Mesendoderm (in vitro differentiated cells): ENCODE measurements at regions not wholly inside any gene's neighbourhood (a gene's known extent, or its start where the extent isn't known, plus 50 kb on each side); places are given as distances from the start of the nearest gene placed in this dataset.
A peak's percentile ranks its signal among the peaks of the same experiment; 100 is the strongest.
"Not testable (repeated sequence)": the region's sequence is repeated elsewhere in the genome, so short reads cannot be mapped to it uniquely, and the experiment has no call there.

Experiments used
- DNase-seq: peaks from one replicate; pipeline ENCODE4 v3.0.0; 2013
- H2AK5ac ChIP-seq: 2 replicates; pipeline ENCODE4 v1.6.1; 2013; ENCODE audit warnings: low read length, inconsistent platforms
- H2BK120ac ChIP-seq: 2 replicates; pipeline ENCODE4 v1.6.1; 2013; ENCODE audit warnings: low read depth, mild to moderate bottlenecking, low read length, moderate library complexity, mixed read lengths
- H2BK15ac ChIP-seq: replicated peaks from 2 replicates; pipeline ENCODE4 v1.6.1; 2013; ENCODE audit warnings: low read depth, mild to moderate bottlenecking, moderate library complexity
- H2BK5ac ChIP-seq: 2 replicates; pipeline ENCODE4 v1.6.1; 2013; ENCODE audit warnings: low read length, inconsistent platforms
- H3K18ac ChIP-seq: 2 replicates; pipeline ENCODE4 v1.6.1; 2013; ENCODE audit warnings: mild to moderate bottlenecking, low read length, mixed read lengths
- H3K23ac ChIP-seq: one replicate; pipeline ENCODE4 v1.6.1; 2013; ENCODE audit warnings: low read length
- H3K27ac ChIP-seq: 2 replicates; pipeline ENCODE4 v1.5.1; 2013; ENCODE audit warnings: low read depth, mild to moderate bottlenecking, inconsistent platforms, low read length, moderate library complexity
- H3K27me3 ChIP-seq: 2 replicates; pipeline ENCODE4 v1.6.1; 2013; ENCODE audit warnings: low read length, control low read depth, mild to moderate bottlenecking, inconsistent platforms; ENCODE audit not compliant: insufficient read depth, poor library complexity
- H3K36me3 ChIP-seq: 2 replicates; pipeline ENCODE4 v1.6.1; 2013; ENCODE audit warnings: low read length, inconsistent platforms; ENCODE audit not compliant: control insufficient read depth, insufficient read depth
- H3K4ac ChIP-seq: one replicate; pipeline ENCODE4 v1.6.1; 2013; ENCODE audit warnings: low read depth, mild to moderate bottlenecking, low read length, moderate library complexity
- H3K4me1 ChIP-seq: 2 replicates; pipeline ENCODE4 v1.6.1; 2013; ENCODE audit warnings: low read depth, low read length, inconsistent platforms; ENCODE audit not compliant: control insufficient read depth
- H3K4me2 ChIP-seq: 2 replicates; pipeline ENCODE4 v1.6.1; 2013; ENCODE audit warnings: low read length
- H3K4me3 ChIP-seq: 2 replicates; pipeline ENCODE4 v1.5.1; 2013; ENCODE audit warnings: mild to moderate bottlenecking, low read length
- H3K56ac ChIP-seq: one replicate; pipeline ENCODE4 v1.6.1; 2013; ENCODE audit warnings: low read length
- H3K79me1 ChIP-seq: 2 replicates; pipeline ENCODE4 v1.6.1; 2013; ENCODE audit warnings: low read length, inconsistent platforms
- H3K79me2 ChIP-seq: 2 replicates; pipeline ENCODE4 v1.6.1; 2013; ENCODE audit warnings: mild to moderate bottlenecking, low read length; ENCODE audit not compliant: control insufficient read depth, insufficient read depth
- H3K9ac ChIP-seq: 2 replicates; pipeline ENCODE4 v1.6.1; 2013; ENCODE audit warnings: low read length, inconsistent platforms
- H4K5ac ChIP-seq: one replicate; pipeline ENCODE4 v1.6.1; 2013; ENCODE audit warnings: low read length
- H4K8ac ChIP-seq: one replicate; pipeline ENCODE4 v1.6.1; 2013; ENCODE audit warnings: low read depth, mild to moderate bottlenecking, control low read depth, low read length, moderate library complexity
- WGBS: extraction: QIAGEN DNeasy Blood & Tissue Kit; methylation state at CpG from one replicate; pipeline ENCODE4 v1.1.7; 2013; ENCODE audit warnings: low lambda C conversion rate, missing lambda C conversion rate; ENCODE audit not compliant: insufficient coverage; ENCODE audit errors: extremely low coverage; 5-methylcytosine and 5-hydroxymethylcytosine counted together

GRCh38 chr3:176839466-176839865 is 357.8 kb downstream of the TBL1XR1 start:
- Histone ChIP-seq H3K36me3 (no peaks in the 10 kb centered on the region), H4K5ac (no peak overlapping the region), H2AK5ac (no peak overlapping the region), H4K8ac (no peak overlapping the region), H3K27ac (no peak overlapping the region), H3K9ac (no peak overlapping the region), H3K4me3 (no peak overlapping the region), H3K4ac (no peak overlapping the region), H3K79me2 (no peaks in the 10 kb centered on the region), H3K56ac (no peak overlapping the region), H2BK15ac (no peak overlapping the region), H3K4me1 (no peaks in the 10 kb centered on the region), H3K23ac (no peak overlapping the region), H3K79me1 (no peaks in the 10 kb centered on the region), H3K18ac (no peak overlapping the region), H2BK120ac (no peak overlapping the region), H3K4me2 (no peak overlapping the region), H3K27me3 (no peaks in the 10 kb centered on the region), H2BK5ac (no peak overlapping the region)
- WGBS, result no CpG with 5 or more reads among the region's 3 CpGs
- no peak for DNase-seq

GRCh38 chr3:176827244-176827643 is 370.0 kb downstream of the TBL1XR1 start:
- not testable (repeated sequence) for DNase-seq, H3K27me3 ChIP-seq, H3K23ac ChIP-seq, H3K9ac ChIP-seq, H3K36me3 ChIP-seq, H2AK5ac ChIP-seq, H2BK120ac ChIP-seq, H3K4me3 ChIP-seq, H3K79me1 ChIP-seq, H3K79me2 ChIP-seq, H3K18ac ChIP-seq, H4K5ac ChIP-seq, H3K4ac ChIP-seq, H3K4me1 ChIP-seq, H3K56ac ChIP-seq, H4K8ac ChIP-seq, H2BK15ac ChIP-seq, H2BK5ac ChIP-seq, H3K4me2 ChIP-seq, H3K27ac ChIP-seq
- WGBS, result no CpG with 5 or more reads among the region's 15 CpGs

- H3K79me1 ChIP-seq, result no peaks in the 10 kb centered on the region
- WGBS, result no CpG with 5 or more reads among the region's 3 CpGs
- no peak overlapping the region for H3K4ac ChIP-seq
- H3K36me3 ChIP-seq, result no peaks in the 10 kb centered on the region
- H2BK120ac ChIP-seq, result no peak overlapping the region
- no peaks in the 10 kb centered on the region for H3K27me3 ChIP-seq
- no peak overlapping the region for H3K9ac ChIP-seq
- H3K18ac ChIP-seq, result no peak overlapping the region
- no peak overlapping the region for H3K56ac ChIP-seq
- no peaks in the 10 kb centered on the region for H3K79me2 ChIP-seq
- H3K27ac ChIP-seq, result no peak overlapping the region
- H3K4me3 ChIP-seq, result no peak overlapping the region
- no peak overlapping the region for H2BK5ac ChIP-seq
- H3K4me2 ChIP-seq, result no peak overlapping the region
- H2AK5ac ChIP-seq, result no peak overlapping the region
- no peak overlapping the region for H4K8ac ChIP-seq
- H3K23ac ChIP-seq, result no peak overlapping the region
- no peak overlapping the region for H4K5ac ChIP-seq
- peaks cover 4% of the 10 kb centered on the region for H3K4me1 ChIP-seq
- peak; percentile 37 for DNase-seq
- no peak overlapping the region for H2BK15ac ChIP-seq
Observed at GRCh38 chr3:176824811-176825210, 372.5 kb downstream of the TBL1XR1 start.

GRCh38 chr3:176820764-176821163 is 376.5 kb downstream of the TBL1XR1 start:
- H4K8ac ChIP-seq, result no peak overlapping the region
- no peak overlapping the region for H3K9ac ChIP-seq
- H3K36me3 ChIP-seq, result no peaks in the 10 kb centered on the region
- no peak overlapping the region for H2AK5ac ChIP-seq
- no peak overlapping the region for H3K4me3 ChIP-seq
- DNase-seq, result no peak
- no peak overlapping the region for H3K56ac ChIP-seq
- no peaks in the 10 kb centered on the region for H3K27me3 ChIP-seq
- H3K18ac ChIP-seq, result no peak overlapping the region
- no peaks in the 10 kb centered on the region for H3K79me1 ChIP-seq
- H3K23ac ChIP-seq, result no peak overlapping the region
- WGBS, result no CpG with 5 or more reads among the region's 2 CpGs
- H2BK15ac ChIP-seq, result no peak overlapping the region
- H2BK120ac ChIP-seq, result no peak overlapping the region
- peaks cover 1% of the 10 kb centered on the region for H3K4me1 ChIP-seq
- no peak overlapping the region for H3K27ac ChIP-seq
- no peak overlapping the region for H2BK5ac ChIP-seq
- no peak overlapping the region for H3K4me2 ChIP-seq
- H3K79me2 ChIP-seq, result no peaks in the 10 kb centered on the region
- H4K5ac ChIP-seq, result no peak overlapping the region
- H3K4ac ChIP-seq, result no peak overlapping the region

- Histone ChIP-seq H3K18ac (no peak overlapping the region), H2AK5ac (no peak overlapping the region), H3K9ac (no peak overlapping the region), H3K4me3 (no peak overlapping the region), H3K36me3 (no peaks in the 10 kb centered on the region), H3K4me1 (peaks cover 2% of the 10 kb centered on the region), H3K4me2 (no peak overlapping the region), H3K27ac (no peak overlapping the region), H2BK120ac (no peak overlapping the region), H3K79me2 (no peaks in the 10 kb centered on the region), H3K23ac (no peak overlapping the region), H3K79me1 (no peaks in the 10 kb centered on the region), H4K8ac (no peak overlapping the region), H3K56ac (no peak overlapping the region), H2BK5ac (no peak overlapping the region), H4K5ac (no peak overlapping the region), H2BK15ac (no peak overlapping the region), H3K4ac (no peak overlapping the region), H3K27me3 (no peaks in the 10 kb centered on the region)
- DNase-seq, result no peak
- WGBS, result no CpG with 5 or more reads among the region's 18 CpGs
Observed at GRCh38 chr3:176816937-176817336, 380.3 kb downstream of the TBL1XR1 start.

GRCh38 chr3:176814285-176814684 is 383.0 kb downstream of the TBL1XR1 start:
- DNase-seq, result peak; percentile 94
- no peak overlapping the region for H2BK5ac ChIP-seq
- no peak overlapping the region for H3K18ac ChIP-seq
- H3K56ac ChIP-seq, result no peak overlapping the region
- H3K4me3 ChIP-seq, result no peak overlapping the region
- H3K4me1 ChIP-seq, result peaks cover 2% of the 10 kb centered on the region
- H3K36me3 ChIP-seq, result no peaks in the 10 kb centered on the region
- no peak overlapping the region for H2AK5ac ChIP-seq
- no peak overlapping the region for H3K27ac ChIP-seq
- no peak overlapping the region for H2BK15ac ChIP-seq
- H3K27me3 ChIP-seq, result no peaks in the 10 kb centered on the region
- no peak overlapping the region for H2BK120ac ChIP-seq
- no peak overlapping the region for H3K4me2 ChIP-seq
- WGBS, result no CpG with 5 or more reads among the region's 12 CpGs
- no peak overlapping the region for H3K9ac ChIP-seq
- no peak overlapping the region for H3K4ac ChIP-seq
- H3K79me2 ChIP-seq, result no peaks in the 10 kb centered on the region
- no peak overlapping the region for H4K5ac ChIP-seq
- no peaks in the 10 kb centered on the region for H3K79me1 ChIP-seq
- no peak overlapping the region for H3K23ac ChIP-seq
- H4K8ac ChIP-seq, result no peak overlapping the region
